ENCODE measurements at regions not wholly inside any gene's neighbourhood (a gene's known extent, or its start where the extent isn't known, plus 50 kb on each side); places are given as distances from the start of the nearest gene placed in this dataset.

- DNase-seq = no peak
- Histone ChIP-seq H3K27me3 (replicated peaks; ENCODE audit: insufficient read depth, low read length) (no peaks in the 10 kb centered on the region), H3K9me2 (replicated peaks; ENCODE audit: insufficient read depth, low read length) (no peaks in the 10 kb centered on the region)
Measured at GRCh38 chr1:245026247-245026646, 128.5 kb upstream of the KIF26B start.

GRCh38 chr1:245025525-245025924 lies 129.3 kb upstream of the KIF26B start:
- H3K27me3 ChIP-seq (replicated peaks; ENCODE audit: insufficient read depth, low read length) = no peaks in the 10 kb centered on the region
- no peaks in the 10 kb centered on the region for H3K36me3 ChIP-seq (replicated peaks; ENCODE audit: insufficient read depth, low read length)
- no peak overlapping the region for H3K9ac ChIP-seq (ENCODE audit: low read length)
- H3K4me3 ChIP-seq (ENCODE audit: low read length) = no peak overlapping the region
- no peaks in the 10 kb centered on the region for H3K79me2 ChIP-seq (ENCODE audit: low read length)
- no peaks in the 10 kb centered on the region for H3K9me2 ChIP-seq (replicated peaks; ENCODE audit: insufficient read depth, low read length)
- H3K9me3 ChIP-seq (replicated peaks; ENCODE audit: insufficient read depth, low read length) = no peaks in the 10 kb centered on the region
- H3K4me2 ChIP-seq (ENCODE audit: low read depth, low read length) = no peak overlapping the region
- H2AFZ ChIP-seq (ENCODE audit: low read length) = no peak overlapping the region
- TF ChIP-seq EZH2phosphoT487 (IDR thresholded peaks at IDR 0.05; ENCODE audit: low read length) = no peak
- no peak for TF ChIP-seq EZH2 (optimal IDR thresholded peaks at IDR 0.05; ENCODE audit: low read depth, low read length)
- TF ChIP-seq, protein P1, sequence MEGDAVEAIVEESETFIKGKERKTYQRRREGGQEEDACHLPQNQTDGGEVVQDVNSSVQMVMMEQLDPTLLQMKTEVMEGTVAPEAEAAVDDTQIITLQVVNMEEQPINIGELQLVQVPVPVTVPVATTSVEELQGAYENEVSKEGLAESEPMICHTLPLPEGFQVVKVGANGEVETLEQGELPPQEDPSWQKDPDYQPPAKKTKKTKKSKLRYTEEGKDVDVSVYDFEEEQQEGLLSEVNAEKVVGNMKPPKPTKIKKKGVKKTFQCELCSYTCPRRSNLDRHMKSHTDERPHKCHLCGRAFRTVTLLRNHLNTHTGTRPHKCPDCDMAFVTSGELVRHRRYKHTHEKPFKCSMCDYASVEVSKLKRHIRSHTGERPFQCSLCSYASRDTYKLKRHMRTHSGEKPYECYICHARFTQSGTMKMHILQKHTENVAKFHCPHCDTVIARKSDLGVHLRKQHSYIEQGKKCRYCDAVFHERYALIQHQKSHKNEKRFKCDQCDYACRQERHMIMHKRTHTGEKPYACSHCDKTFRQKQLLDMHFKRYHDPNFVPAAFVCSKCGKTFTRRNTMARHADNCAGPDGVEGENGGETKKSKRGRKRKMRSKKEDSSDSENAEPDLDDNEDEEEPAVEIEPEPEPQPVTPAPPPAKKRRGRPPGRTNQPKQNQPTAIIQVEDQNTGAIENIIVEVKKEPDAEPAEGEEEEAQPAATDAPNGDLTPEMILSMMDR (IDR thresholded peaks at IDR 0.05; ENCODE audit: low read length) = no peak
- DNase-seq = no peak
- H3K4me1 ChIP-seq (ENCODE audit: low read length) = no peaks in the 10 kb centered on the region
- H3F3A ChIP-seq (ENCODE audit: insufficient read depth, low read length) = no peaks in the 10 kb centered on the region
- no peak overlapping the region for H3K27ac ChIP-seq (ENCODE audit: low read length)
- H4K20me1 ChIP-seq (ENCODE audit: insufficient read depth, low read length) = no peaks in the 10 kb centered on the region

More at GRCh38 chr1:245026247-245026646, 128.5 kb upstream of the KIF26B start:
- no peaks in the 10 kb centered on the region for H3K79me2 ChIP-seq (ENCODE audit: low read length)
- no peaks in the 10 kb centered on the region for H3F3A ChIP-seq (ENCODE audit: insufficient read depth, low read length)
- no peak overlapping the region for H3K27ac ChIP-seq (ENCODE audit: low read length)
- no peaks in the 10 kb centered on the region for H3K4me1 ChIP-seq (ENCODE audit: low read length)
- no peak overlapping the region for H3K4me2 ChIP-seq (ENCODE audit: low read depth, low read length)
- H2AFZ ChIP-seq (ENCODE audit: low read length) = no peak overlapping the region
- no peaks in the 10 kb centered on the region for H4K20me1 ChIP-seq (ENCODE audit: insufficient read depth, low read length)
- TF ChIP-seq EZH2 (optimal IDR thresholded peaks at IDR 0.05; ENCODE audit: low read depth, low read length) (no peak), EZH2phosphoT487 (IDR thresholded peaks at IDR 0.05; ENCODE audit: low read length) (no peak)
- TF ChIP-seq, protein P1 (IDR thresholded peaks at IDR 0.05; ENCODE audit: low read length) = no peak
- no peaks in the 10 kb centered on the region for H3K9me3 ChIP-seq (replicated peaks; ENCODE audit: insufficient read depth, low read length)
- H3K36me3 ChIP-seq (replicated peaks; ENCODE audit: insufficient read depth, low read length) = no peaks in the 10 kb centered on the region
- no peak overlapping the region for H3K4me3 ChIP-seq (ENCODE audit: low read length)
- no peak overlapping the region for H3K9ac ChIP-seq (ENCODE audit: low read length)

GRCh38 chr1:245023222-245023621 lies 131.6 kb upstream of the KIF26B start:
- Histone ChIP-seq H3K27ac (ENCODE audit: low read length) (no peak overlapping the region), H3K4me2 (ENCODE audit: low read depth, low read length) (no peak overlapping the region), H3K9me3 (replicated peaks; ENCODE audit: insufficient read depth, low read length) (no peaks in the 10 kb centered on the region), H3K9ac (ENCODE audit: low read length) (no peak overlapping the region), H3K9me2 (replicated peaks; ENCODE audit: insufficient read depth, low read length) (no peaks in the 10 kb centered on the region), H3K27me3 (replicated peaks; ENCODE audit: insufficient read depth, low read length) (no peaks in the 10 kb centered on the region), H3F3A (ENCODE audit: insufficient read depth, low read length) (no peaks in the 10 kb centered on the region), H3K4me3 (ENCODE audit: low read length) (no peak overlapping the region), H3K4me1 (ENCODE audit: low read length) (no peaks in the 10 kb centered on the region), H3K79me2 (ENCODE audit: low read length) (no peaks in the 10 kb centered on the region), H3K36me3 (replicated peaks; ENCODE audit: insufficient read depth, low read length) (no peaks in the 10 kb centered on the region), H4K20me1 (ENCODE audit: insufficient read depth, low read length) (no peaks in the 10 kb centered on the region), H2AFZ (ENCODE audit: low read length) (no peak overlapping the region)
- no peak for TF ChIP-seq EZH2phosphoT487 (IDR thresholded peaks at IDR 0.05; ENCODE audit: low read length)
- no peak for DNase-seq

DNA sequence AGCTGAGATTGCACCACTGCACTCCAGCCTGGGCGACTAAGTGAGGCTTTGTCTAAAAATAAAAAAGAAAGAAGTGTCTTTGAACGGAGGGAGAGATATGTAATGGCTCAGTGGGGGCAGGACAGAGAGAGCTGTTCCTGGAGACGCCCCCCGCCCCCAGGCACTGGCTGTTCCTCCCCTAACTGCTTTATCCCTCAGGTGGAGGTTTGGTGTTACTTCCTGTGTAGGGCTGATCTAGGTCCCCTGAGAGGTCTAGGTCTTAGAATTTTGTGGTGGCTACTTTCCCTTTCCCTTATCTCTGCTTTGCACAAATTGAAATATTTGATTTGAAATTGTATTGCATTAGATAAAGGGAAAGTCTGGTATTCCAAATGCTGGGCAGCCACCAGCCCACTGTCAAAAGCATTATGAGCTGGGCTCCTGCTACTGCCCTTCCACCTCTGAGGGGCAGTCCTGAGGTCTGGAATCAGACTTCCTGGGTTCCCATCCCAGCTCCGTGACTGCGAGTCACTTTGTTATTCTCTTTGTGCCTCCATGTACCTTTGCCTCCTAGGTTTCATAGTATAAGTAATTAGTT lies 134.8 kb upstream of the KIF26B start:
- DNase-seq = no peak
- Histone ChIP-seq H2AFZ (ENCODE audit: low read length) (no peak overlapping the region), H4K20me1 (ENCODE audit: insufficient read depth, low read length) (no peaks in the 10 kb centered on the region), H3K36me3 (replicated peaks; ENCODE audit: insufficient read depth, low read length) (no peaks in the 10 kb centered on the region), H3F3A (ENCODE audit: insufficient read depth, low read length) (no peaks in the 10 kb centered on the region), H3K4me3 (ENCODE audit: low read length) (no peak overlapping the region), H3K9me3 (replicated peaks; ENCODE audit: insufficient read depth, low read length) (no peaks in the 10 kb centered on the region), H3K4me1 (ENCODE audit: low read length) (no peaks in the 10 kb centered on the region), H3K79me2 (ENCODE audit: low read length) (no peaks in the 10 kb centered on the region), H3K27ac (ENCODE audit: low read length) (no peak overlapping the region), H3K4me2 (ENCODE audit: low read depth, low read length) (no peak overlapping the region), H3K9ac (ENCODE audit: low read length) (no peak overlapping the region), H3K27me3 (replicated peaks; ENCODE audit: insufficient read depth, low read length) (no peaks in the 10 kb centered on the region), H3K9me2 (replicated peaks; ENCODE audit: insufficient read depth, low read length) (no peaks in the 10 kb centered on the region)
- TF ChIP-seq, protein P1 (IDR thresholded peaks at IDR 0.05; ENCODE audit: low read length) = no peak
- TF ChIP-seq EZH2phosphoT487 (IDR thresholded peaks at IDR 0.05; ENCODE audit: low read length) (no peak), EZH2 (optimal IDR thresholded peaks at IDR 0.05; ENCODE audit: low read depth, low read length) (no peak)

All from MM.1S (cell line).